BLaER1 treated with 17β-estradiol and CSF1 and Interleukin-3, amounts not matched to agents 10 nM and 100 nM (cell line): ENCODE measurements at regions not wholly inside any gene's neighbourhood (a gene's known extent, or its start where the extent isn't known, plus 50 kb on each side); places are given as distances from the start of the nearest gene placed in this dataset.

ENCODE experiments used
- H3K27ac ChIP-seq, 11 experiments: shearing (Covaris generic); formaldehyde crosslinking; 2 replicates each; pipeline ENCODE4 v1.8.1; 2022
- H3K27me3 ChIP-seq, 11 experiments: shearing (Covaris generic); formaldehyde crosslinking; 2 replicates each; pipeline ENCODE4 v1.8.1; 2022
- H3K36me3 ChIP-seq, 11 experiments: shearing (Covaris generic); formaldehyde crosslinking; 2 replicates each; pipeline ENCODE4 v1.8.1; 2022
- H3K4me1 ChIP-seq, 10 experiments: shearing (Covaris generic); formaldehyde crosslinking; 2 replicates each; pipeline ENCODE4 v1.8.1; 2022
- H3K4me2 ChIP-seq, 11 experiments: shearing (Covaris generic); formaldehyde crosslinking; 2 replicates each; pipeline ENCODE4 v1.8.1; 2022
- H3K4me3 ChIP-seq, 10 experiments: shearing (Covaris generic); formaldehyde crosslinking; 2 replicates each; pipeline ENCODE4 v1.8.1; 2022
- H3K9ac ChIP-seq, 11 experiments: shearing (Covaris generic); formaldehyde crosslinking; 2 replicates each; pipeline ENCODE4 v1.8.1; 2022
- H3K9me3 ChIP-seq, 11 experiments: shearing (Covaris generic); formaldehyde crosslinking; replicated peaks in 1 of 11; 2 replicates each; pipeline ENCODE4 v1.8.1; 2022
- H4K20me1 ChIP-seq, 11 experiments: shearing (Covaris generic); formaldehyde crosslinking; 2 replicates each; pipeline ENCODE4 v1.8.1; 2022
- Cebpa-rat ChIP-seq, 11 experiments: shearing (Covaris generic); IDR thresholded peaks; 2 replicates each; pipeline ENCODE4 v1.8.1; 2022

- Histone ChIP-seq H3K9ac (no peak overlapping the region), H3K9me3 (no peaks in the 10 kb centered on the region), H4K20me1 (no peaks in the 10 kb centered on the region), H3K4me1 (no peaks in the 10 kb centered on the region), H3K36me3 (no peaks in the 10 kb centered on the region), H3K4me3 (no peak overlapping the region), H3K4me2 (no peak overlapping the region), H3K27me3 (no peaks in the 10 kb centered on the region), H3K27ac (no peak overlapping the region)
- TF ChIP-seq Cebpa-rat (IDR thresholded peaks at IDR 0.05), result no peak
Observed at GRCh38 chr3:106371221-106371970, 502.6 kb upstream of the CBLB start.

- no peak for TF ChIP-seq Cebpa-rat (IDR thresholded peaks at IDR 0.05)
- no peak overlapping the region for H3K27ac ChIP-seq
- no peak overlapping the region for H3K9ac ChIP-seq
- H3K4me3 ChIP-seq, result no peak overlapping the region
- H3K4me2 ChIP-seq, result no peak overlapping the region
- no peaks in the 10 kb centered on the region for H4K20me1 ChIP-seq
- no peaks in the 10 kb centered on the region for H3K9me3 ChIP-seq
- no peaks in the 10 kb centered on the region for H3K36me3 ChIP-seq
- no peaks in the 10 kb centered on the region for H3K27me3 ChIP-seq
- no peaks in the 10 kb centered on the region for H3K4me1 ChIP-seq
Observed at GRCh38 chr3:106371971-106372805, 503.4 kb upstream of the CBLB start.

GRCh38 chr3:106372806-106373190 lies 504.0 kb upstream of the CBLB start:
- Histone ChIP-seq H3K9me3 (no peaks in the 10 kb centered on the region), H3K27ac (no peak overlapping the region), H3K4me2 (no peak overlapping the region), H3K4me1 (no peaks in the 10 kb centered on the region), H4K20me1 (no peaks in the 10 kb centered on the region), H3K9ac (no peak overlapping the region), H3K36me3 (no peaks in the 10 kb centered on the region), H3K4me3 (no peak overlapping the region), H3K27me3 (no peaks in the 10 kb centered on the region)
- no peak for TF ChIP-seq Cebpa-rat (IDR thresholded peaks at IDR 0.05)

GRCh38 chr3:106376016-106376570 lies 507.3 kb upstream of the CBLB start:
- H3K9me3 ChIP-seq, result no peaks in the 10 kb centered on the region
- H3K36me3 ChIP-seq, result no peaks in the 10 kb centered on the region
- H3K9ac ChIP-seq, result no peak overlapping the region
- H3K27ac ChIP-seq, result no peak overlapping the region
- no peaks in the 10 kb centered on the region for H3K4me1 ChIP-seq
- no peak overlapping the region for H3K4me2 ChIP-seq
- no peak overlapping the region for H3K4me3 ChIP-seq
- H4K20me1 ChIP-seq, result no peaks in the 10 kb centered on the region
- TF ChIP-seq Cebpa-rat (IDR thresholded peaks at IDR 0.05), result no peak
- H3K27me3 ChIP-seq, result no peaks in the 10 kb centered on the region

GRCh38 chr3:106379251-106379750 lies 510.5 kb upstream of the CBLB start:
- Histone ChIP-seq H3K4me3 (no peak overlapping the region), H3K9ac (no peak overlapping the region), H4K20me1 (no peaks in the 10 kb centered on the region), H3K4me1 (peaks cover 0 to 10% (median 3%) of the 10 kb centered on the region in 10 experiments; a peak in 7 of 20 replicates), H3K27me3 (no peaks in the 10 kb centered on the region), H3K4me2 (no peak overlapping the region), H3K9me3 (peaks cover 2 to 21% (median 12%) of the 10 kb centered on the region in 11 experiments; a peak in 15 of 22 replicates), H3K27ac (no peak overlapping the region), H3K36me3 (peaks cover 0 to 3% (median 0%) of the 10 kb centered on the region in 11 experiments; a peak in 2 of 22 replicates)
- no peak for TF ChIP-seq Cebpa-rat (IDR thresholded peaks at IDR 0.05)

- Histone ChIP-seq H3K36me3 (peaks cover 0 to 5% (median 0%) of the 10 kb centered on the region in 11 experiments; a peak in 2 of 22 replicates), H3K9me3 (peaks cover 3 to 28% (median 15%) of the 10 kb centered on the region in 11 experiments; a peak in 15 of 22 replicates), H3K27ac (no peak overlapping the region; a peak in 1 of 22 replicates), H3K9ac (no peak overlapping the region), H3K4me1 (peaks cover 0 to 17% (median 5%) of the 10 kb centered on the region in 10 experiments; a peak in 9 of 20 replicates), H3K4me2 (no peak overlapping the region), H4K20me1 (no peaks in the 10 kb centered on the region), H3K27me3 (no peaks in the 10 kb centered on the region), H3K4me3 (no peak overlapping the region)
- TF ChIP-seq Cebpa-rat (IDR thresholded peaks at IDR 0.05), result no peak
Observed at GRCh38 chr3:106380232-106380631, 511.4 kb upstream of the CBLB start.

GRCh38 chr3:106381286-106381938 lies 512.6 kb upstream of the CBLB start:
- Histone ChIP-seq H3K27me3 (no peaks in the 10 kb centered on the region), H3K4me2 (no peak overlapping the region), H3K9ac (no peak overlapping the region), H4K20me1 (no peaks in the 10 kb centered on the region), H3K36me3 (peaks cover 0 to 5% (median 0%) of the 10 kb centered on the region in 11 experiments; a peak in 2 of 22 replicates), H3K4me3 (no peak overlapping the region), H3K27ac (peak overlapping the region in 2 of 11 experiments; percentile 9 to 97; a peak in 1 of 22 replicates), H3K9me3 (peaks cover 10 to 38% (median 21%) of the 10 kb centered on the region in 11 experiments; a peak in 16 of 22 replicates), H3K4me1 (peaks cover 10 to 29% (median 14%) of the 10 kb centered on the region in 10 experiments)
- no peak for TF ChIP-seq Cebpa-rat (IDR thresholded peaks at IDR 0.05)

- no peaks in the 10 kb centered on the region for H4K20me1 ChIP-seq
Observed at GRCh38 chr3:106381939-106382335, 513.1 kb upstream of the CBLB start.

More at GRCh38 chr3:106381939-106382335, 513.1 kb upstream of the CBLB start:
- H3K27me3 ChIP-seq, result no peaks in the 10 kb centered on the region
- peaks cover 10 to 38% (median 21%) of the 10 kb centered on the region in 11 experiments; a peak in 16 of 22 replicates for H3K9me3 ChIP-seq
- H3K9ac ChIP-seq, result no peak overlapping the region
- no peak overlapping the region for H3K4me3 ChIP-seq
- H3K36me3 ChIP-seq, result peaks cover 0 to 5% (median 0%) of the 10 kb centered on the region in 11 experiments; a peak in 2 of 22 replicates
- H3K27ac ChIP-seq, result peak overlapping the region in 5 of 11 experiments; percentile 9 to 97 (median 88); a peak in 6 of 22 replicates
- peaks cover 11 to 34% (median 18%) of the 10 kb centered on the region in 10 experiments for H3K4me1 ChIP-seq
- no peak for TF ChIP-seq Cebpa-rat (IDR thresholded peaks at IDR 0.05)
- H3K4me2 ChIP-seq, result no peak overlapping the region
